C4-2B (cell line): ENCODE measurements at regions not wholly inside any gene's neighbourhood (a gene's known extent, or its start where the extent isn't known, plus 50 kb on each side); places are given as distances from the start of the nearest gene placed in this dataset.

ENCODE experiments used
- CTCF ChIP-seq: fragments of 450-650 bp; conservative IDR thresholded peaks from 2 replicates; pipeline ENCODE4 v1.5.1; 2017; ENCODE audit warnings: mild to moderate bottlenecking
- ZFX ChIP-seq: fragments of 450-650 bp; IDR thresholded peaks from 2 replicates; pipeline ENCODE4 v1.6.1; 2017

DNA sequence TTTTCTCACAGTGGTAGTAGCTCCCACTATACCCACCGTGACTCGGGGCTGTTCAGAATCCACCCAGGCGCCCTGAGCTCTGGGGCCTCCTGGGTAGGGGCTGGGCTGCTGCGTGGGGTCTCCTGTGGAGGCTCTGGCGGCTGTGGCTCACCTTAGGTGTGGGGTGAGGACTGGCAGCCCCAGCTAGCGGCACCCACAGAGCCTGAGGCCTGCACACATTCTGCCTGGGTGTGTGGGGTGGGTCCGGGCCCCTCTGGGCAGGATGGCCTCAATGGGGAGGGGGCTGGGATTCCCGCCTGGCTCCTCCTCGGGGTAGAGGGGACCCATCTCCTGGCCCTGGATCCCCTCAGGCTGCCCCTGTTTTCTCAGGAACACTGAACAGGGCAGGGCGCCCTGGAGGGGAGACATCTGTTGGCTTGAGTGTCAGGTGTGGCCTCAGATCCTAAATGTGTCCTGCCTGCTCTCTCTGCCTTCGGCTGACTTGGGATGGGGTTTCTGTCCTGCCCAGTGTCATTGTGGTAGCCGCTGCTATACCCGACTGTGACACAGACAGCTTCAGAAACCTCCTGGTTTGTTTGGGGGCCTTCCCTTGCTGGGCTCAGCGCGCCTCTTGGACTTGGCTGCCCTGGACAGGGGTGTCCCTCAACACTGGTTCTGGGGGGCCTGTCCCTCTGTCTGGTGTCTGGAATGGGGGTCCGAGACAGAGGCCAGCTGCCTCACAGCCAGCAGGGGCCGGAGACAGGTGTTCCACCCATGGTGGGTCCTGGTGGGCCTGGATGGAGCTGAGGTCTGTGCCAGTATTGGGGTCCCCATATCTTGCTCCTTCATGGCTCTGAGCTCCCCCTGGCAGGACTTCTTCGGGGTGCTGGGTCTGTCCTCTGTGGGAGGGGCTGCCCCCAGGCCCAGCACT lies 354.9 kb downstream of the TMEM121 start:
- TF ChIP-seq CTCF: no peak
- TF ChIP-seq ZFX: no peak
